GM19025 (cell line): ENCODE measurements at regions not wholly inside any gene's neighbourhood (a gene's known extent, or its start where the extent isn't known, plus 50 kb on each side); places are given as distances from the start of the nearest gene placed in this dataset.
"Not testable (repeated sequence)": the region's sequence is repeated elsewhere in the genome, so short reads cannot be mapped to it uniquely, and the experiment has no call there.

Source experiments
- ATAC-seq: cut with Tn5 transposase; IDR thresholded peaks from one replicate; pipeline ENCODE4 v1.9.1; 2021; ENCODE audit warnings: mild to moderate bottlenecking, low read depth, moderate library complexity; ENCODE audit not compliant: unreplicated experiment

DNA sequence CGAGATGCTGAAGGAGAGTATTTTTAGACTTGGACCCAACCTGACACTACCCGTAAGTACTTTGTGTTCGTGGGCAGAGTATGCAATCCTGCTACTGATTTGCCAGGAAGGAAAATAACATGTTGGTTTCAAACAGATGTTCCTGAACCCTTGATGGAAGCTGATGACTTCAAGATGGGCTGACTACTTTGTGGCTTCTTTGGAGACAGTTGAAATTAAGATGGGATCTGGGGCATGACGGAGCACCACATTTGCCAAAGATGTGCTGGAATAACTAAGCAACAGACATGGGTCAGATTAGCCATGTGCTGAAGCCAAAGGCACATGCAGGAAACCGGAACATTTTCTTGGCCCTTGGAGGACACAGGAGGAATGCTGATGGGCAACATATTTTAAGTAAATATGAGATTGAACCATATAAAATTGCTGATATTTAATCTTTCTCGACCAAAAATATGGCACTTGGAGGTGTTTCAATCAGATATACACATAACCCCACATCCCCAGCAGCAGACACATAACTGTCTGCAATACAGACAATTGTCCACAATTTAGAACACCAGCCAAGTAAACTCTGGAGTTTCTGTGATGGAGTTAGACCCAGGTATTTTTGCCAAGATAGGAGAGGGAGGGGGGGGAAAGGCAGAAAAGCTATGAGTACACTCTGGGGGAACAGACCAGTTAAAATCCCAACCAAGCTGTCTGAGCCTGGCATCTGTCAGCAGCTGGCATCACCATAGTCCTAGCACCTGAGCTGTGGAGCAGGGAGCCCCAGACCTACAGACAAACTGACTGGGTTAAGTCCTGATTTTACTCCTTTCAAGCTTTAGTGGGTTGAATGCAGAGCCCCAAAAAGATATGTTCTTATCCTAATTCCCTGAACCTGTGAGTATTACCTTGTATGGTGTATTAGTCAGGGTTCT lies 329.4 kb upstream of the CDH5 start:
- no peak for ATAC-seq

DNA sequence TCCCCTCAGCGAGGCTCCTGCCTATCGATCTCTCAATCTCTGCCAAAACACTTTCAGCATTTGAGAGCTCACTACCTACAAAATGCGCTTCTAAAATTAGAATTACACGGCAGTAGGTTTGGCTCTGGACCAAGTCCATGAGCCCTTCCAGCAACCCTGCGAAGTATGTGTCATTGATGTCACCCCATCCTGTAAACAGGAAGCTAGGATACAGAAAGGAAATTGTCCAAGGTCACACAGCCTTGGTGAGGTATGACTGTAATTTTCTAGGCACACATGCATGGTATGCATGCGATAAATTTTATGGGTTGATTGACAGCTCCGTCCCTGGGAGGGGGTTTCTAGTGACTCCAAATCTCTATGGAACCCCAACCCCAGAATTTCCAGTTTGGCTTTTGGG lies 330.3 kb upstream of the CDH5 start:
- no peak for ATAC-seq

DNA sequence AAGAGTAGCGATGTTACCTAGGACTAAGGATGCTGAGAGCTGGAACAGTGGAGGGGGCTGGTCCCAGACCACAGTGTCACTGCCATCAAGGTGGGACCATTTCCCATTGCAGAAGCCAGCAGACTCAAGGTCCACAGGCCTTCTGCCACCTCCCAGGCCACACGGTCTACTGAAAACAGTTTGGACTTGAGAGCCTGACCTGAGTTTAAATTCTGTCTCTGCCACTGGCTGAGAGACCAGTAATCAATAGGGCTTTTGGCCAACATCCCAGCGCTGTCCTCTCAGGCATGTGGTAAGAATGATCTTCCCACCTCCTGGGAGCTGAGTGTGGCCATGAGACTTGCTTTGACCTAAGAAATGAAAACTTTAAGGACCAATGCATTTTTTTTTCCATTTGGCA lies 331.4 kb upstream of the CDH5 start:
- ATAC-seq = no peak

DNA sequence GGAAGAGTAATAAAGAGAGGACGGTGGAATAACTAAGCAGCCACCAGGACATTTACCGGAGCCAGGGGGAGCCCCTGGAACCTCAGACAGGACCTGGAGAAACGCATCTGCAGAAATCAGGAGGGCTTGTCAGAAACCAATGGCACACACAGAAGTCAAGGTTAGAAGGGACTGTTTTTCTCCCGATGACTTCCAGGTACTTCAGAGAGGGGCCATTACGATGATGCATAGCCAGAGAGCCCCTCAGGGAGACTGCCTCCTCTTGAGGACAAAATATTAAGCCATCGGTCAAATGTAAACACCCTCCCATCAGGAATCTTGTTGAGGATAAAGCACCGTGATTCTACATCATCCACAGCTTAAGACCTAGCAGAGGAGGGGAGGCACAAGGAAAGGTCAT lies 333.6 kb upstream of the CDH5 start:
- no peak for ATAC-seq

DNA sequence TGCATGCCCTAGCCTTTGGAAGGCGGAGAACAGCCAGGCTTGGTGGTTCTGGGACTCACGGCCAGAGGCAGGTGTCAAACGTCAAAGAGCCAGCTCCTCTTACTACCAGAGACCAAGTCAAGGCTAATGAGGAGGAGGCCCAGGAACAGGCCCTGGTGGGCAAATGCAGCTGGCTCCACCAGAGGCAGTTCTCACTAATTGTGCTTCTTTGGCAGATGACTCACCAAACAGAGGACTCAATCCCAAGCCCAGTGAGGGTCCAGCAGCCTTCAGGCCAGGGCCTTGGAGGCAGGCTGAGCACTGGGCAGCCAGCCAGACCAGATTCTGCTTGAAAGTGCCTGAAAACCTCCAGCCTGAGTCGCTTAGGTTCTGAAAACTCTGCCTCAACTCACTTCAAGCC lies 336.5 kb upstream of the CDH5 start:
- no peak for ATAC-seq

DNA sequence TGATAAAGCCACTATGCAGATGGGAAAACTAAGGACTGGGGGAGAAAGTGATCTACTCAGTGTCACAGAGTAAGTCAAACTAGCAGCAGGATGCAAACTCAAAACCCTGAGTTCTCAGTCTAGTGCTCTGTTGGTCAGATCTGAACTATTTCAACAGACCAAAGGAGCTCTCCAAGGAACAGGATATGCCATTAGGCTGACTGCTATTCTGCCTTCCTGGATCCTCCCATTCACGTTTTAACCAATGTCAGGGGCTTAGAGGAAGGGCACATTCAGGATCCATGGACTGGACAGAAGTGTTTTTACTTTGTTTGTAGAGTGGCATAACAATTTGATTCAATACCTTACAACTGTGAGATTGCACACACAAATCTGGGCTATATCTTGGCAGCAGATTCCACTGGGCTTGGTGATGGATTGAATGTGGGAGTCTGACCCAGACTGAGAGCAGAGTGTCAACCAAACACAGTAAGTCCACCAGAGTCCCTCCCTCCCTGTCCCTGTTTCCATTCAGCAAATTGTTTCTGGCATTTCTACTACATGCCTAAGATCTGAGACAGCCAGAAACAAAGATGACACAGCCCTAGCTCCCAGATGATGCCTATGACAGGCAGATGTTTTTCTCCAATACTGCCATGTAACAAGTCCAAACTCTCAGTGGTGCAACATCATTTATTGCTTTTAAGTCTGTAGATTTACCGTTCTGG lies 337.8 kb upstream of the CDH5 start:
- no peak for ATAC-seq

DNA sequence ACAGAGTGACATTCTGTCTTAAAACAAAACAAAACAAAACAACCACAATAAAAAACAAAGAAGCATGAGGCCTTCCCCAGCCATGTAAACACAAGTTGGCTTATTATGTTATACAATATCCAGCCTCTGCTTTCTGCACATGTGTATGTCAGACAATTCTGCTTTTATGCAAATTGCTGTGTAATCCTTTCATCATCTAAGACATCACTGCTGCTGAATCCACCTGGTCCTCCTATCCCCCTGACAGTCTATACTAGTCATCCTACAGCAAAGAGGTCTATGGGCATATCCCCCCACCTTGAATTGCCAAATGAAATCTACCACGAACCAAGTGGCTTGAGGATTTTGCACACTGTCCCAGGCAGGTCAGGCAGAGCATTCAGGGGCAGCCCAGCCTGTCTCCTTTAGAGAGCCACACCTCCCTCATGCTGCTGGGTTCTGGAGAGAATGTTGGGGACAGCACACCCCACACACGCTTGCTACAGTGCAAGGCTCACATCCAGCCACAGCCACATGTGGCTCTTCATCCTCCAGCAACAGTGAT lies 339.6 kb upstream of the CDH5 start:
- no peak for ATAC-seq

DNA sequence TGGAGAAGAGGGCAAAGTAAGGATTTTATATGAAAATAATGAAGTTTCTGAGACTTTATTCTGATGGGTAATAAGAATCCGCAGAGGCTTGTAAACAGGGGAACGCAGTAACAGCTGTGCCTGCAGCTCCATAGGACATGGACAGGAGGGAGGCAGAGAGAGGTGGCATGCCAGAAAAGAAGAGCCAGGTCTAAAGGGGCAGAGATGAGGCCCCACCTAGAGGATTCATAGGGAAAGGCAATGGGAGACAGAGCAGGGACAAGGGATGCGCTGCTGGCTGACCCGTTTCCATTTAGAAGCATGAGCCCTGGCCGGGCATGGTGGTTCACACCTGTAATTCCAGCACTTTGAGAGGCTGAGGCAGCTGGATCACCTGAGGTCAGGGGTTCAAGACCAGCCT lies 340.3 kb upstream of the CDH5 start:
- no peak for ATAC-seq

DNA sequence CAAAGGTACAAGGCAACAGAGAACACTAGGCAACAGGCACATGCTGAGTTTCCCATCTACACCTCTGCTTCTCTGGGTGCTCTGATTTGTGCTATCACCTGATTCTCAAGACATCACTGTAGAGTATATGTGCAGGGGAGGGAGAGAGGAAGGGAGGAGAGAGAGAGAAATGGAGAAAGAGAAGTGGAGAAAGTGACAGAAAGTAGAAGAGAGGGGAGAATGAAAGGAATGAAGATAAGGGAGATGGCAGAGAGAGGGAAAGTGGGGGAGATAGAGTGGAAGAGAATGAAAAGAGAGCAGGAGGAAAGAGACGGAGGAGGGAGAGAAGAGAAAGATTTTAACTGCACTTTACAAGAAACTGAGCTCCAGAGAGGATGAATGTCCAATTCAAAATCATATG lies 340.7 kb upstream of the CDH5 start:
- no peak for ATAC-seq

DNA sequence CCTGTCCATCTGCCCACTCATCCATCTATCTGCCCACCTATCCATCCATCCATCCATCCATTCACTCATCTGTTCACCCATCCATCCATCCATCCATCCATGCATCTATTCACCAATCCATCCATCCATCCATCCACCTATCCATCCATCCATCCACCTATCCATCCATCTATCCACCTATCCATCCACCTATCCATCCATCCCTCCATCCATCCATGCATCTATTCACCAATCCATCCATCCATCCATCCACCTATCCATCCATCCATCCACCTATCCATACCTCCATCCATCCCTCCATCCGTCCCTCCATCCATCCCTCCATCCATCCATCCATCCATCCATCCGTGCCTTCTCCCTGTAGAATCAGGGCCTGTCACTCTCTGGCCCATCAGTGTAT lies 341.9 kb upstream of the CDH5 start:
- not testable (repeated sequence) for ATAC-seq

DNA sequence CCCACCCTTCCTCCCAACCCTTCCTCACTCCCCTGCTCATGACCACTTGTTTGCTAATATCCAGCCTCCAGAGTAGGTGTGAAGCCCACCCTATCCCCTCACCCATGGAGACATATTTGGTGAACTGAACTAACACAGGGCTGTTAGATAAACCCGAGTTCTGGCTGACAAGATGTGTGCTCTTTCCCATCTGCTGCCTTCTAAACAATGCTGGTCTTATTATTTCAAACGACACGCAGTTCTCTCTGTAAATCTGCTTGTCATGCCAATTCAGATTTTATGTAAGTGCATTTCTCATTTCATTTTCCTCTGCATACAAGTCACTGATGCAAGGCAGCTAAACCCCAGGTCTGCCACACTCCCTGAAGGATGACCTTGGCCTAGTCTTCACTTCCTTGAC lies 343.0 kb upstream of the CDH5 start:
- ATAC-seq = no peak

DNA sequence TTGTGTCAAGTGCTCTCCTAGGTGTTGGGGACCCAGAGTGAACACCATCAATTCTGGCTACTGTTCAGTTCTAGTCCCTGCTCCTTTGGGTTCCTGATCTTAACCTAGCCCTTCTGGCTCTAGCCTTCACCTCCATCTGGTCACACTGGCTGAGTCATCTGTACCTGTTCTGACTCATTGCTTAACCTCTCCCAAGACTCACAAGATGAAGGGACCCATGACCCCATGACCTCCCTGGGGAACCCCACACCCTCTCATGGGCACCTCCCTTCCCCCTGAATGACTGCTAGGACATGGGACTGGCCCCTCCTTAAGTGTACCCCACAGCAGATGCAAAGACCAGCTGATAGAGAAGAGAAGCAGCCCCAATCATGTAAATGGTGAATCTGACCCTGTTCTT lies 345.8 kb upstream of the CDH5 start:
- ATAC-seq = peak; percentile 83

DNA sequence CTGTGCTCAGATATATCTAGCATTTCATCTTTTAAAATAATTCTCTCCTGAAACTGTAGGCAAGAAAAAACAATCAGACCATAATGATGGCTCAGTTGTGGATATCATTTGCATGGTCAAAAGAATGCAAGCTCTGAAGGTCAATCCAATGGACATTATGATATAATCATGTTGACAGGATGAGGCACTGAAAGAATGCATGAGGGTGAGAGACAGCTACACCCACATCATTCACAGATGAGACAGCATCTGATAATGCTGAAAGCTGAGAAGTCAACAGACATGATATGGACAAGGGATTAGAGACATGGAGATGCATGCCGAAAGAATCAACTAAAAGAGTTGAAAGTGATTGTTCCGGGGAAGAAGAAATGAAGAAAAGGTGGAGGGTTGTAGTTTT lies 346.4 kb upstream of the CDH5 start:
- ATAC-seq = no peak

DNA sequence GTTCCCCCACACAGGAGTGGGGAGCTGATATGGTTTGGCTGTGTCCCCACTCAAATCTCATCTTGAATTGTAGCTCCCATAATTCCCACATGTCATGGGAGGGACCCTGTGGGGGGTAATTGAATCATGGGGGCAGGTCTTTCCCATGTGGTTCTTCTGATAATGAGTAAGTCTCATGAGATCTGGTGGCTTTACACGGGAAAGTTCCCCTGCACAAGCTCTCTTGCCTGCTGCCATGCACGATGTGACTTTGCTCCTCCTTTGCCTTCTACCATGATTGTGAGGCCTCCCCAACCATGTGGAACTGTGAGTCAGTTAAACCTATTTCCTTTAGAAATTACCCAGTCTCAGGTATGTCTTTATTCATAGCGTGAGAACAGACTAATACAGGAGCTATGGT lies 347.0 kb upstream of the CDH5 start:
- not testable (repeated sequence) for ATAC-seq

DNA sequence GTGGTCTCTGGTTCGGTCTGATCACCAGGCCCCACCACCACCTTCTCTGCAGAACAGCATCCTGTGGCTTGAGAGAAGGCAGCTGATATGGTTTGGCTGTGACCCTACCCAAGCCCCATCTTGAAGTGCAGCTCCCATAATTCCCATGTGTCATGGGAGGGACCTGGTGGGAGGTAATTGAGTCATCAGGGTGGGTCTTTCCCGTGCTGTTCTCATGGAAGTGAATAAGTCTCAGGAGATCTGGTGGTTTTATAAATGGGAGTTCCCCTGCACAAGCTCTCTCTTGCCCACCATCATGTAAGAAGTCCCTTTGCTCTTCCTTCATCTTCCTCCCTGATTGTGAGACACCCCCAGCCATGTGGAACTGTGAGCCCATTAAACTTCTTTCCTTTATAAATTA lies 352.3 kb upstream of the CDH5 start:
- ATAC-seq = no peak

DNA sequence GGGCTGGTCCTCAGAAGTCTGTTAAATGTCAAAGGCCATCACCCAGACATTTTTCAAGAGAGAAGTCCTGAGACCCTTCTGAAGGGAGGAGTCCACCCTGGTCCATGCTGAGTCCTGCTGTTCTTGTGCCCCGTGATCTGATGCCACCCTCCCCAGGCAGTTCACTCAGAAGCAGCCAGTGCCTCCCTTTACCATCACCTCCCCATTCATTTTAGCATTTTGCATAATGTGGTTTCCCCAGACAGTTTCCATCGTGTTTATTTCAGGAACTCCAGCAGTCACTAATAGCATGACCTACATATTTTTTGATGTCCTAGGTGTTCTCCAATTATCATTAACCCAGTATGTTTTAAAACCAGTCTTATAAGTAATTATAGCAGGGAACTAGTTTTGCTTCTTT lies 353.0 kb upstream of the CDH5 start:
- no peak for ATAC-seq

DNA sequence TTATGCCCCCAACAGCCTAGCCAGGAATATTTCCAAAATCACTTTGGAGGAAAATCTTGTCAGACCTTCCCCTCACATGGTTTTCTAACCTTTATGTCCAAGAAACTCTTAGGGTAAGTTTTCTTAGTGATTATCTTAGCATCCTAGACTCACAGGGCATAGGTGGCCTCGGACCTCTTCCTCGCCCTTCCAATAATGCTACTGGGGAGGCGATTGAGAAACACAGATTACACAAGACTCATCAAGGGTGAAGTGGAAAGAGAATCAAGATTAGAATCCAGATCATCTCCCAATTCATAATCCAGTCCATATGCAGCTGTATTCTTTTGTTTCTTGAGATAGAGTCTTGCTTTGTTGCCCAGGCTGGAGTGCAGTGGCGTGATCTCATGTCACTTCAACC lies 358.4 kb upstream of the CDH5 start:
- ATAC-seq = no peak

DNA sequence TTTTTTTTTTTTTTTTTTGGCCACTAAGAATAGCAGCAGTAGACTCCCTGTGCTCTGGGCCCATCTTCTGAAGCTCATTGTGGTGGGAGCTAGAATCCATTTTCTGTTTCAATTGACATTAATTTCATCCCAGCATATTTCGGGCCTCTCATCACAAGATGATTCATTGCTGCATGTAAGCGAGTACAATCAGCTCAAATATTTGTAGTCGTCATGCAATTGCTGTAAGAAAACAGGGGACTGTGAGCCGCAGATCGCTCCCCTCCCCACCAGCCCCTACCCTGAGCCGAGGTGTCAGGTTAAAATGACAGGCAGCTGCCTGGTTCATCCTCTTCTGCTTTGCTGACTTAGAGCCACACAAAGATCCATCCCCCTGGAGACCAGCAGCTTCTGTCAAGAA lies 358.8 kb upstream of the CDH5 start:
- no peak for ATAC-seq

DNA sequence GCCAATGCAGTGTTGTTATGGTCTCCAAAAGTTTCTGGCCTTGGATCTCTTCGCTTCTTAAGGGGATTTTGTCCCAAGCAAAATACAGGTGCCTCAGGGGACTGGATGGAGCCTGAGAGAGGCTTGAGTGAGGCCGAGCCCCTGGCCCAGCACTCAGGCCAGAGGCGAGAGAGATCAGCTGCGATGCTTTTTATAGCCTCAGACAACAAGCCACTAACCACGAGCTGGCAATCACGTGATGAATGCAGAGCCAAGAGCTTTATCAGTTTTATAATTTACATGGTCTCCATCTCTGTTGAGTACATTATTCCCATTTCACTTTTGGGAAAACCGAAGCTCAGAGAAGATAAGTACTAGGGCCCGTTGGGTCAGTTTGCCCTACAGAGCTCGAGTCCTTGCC lies 360.0 kb upstream of the CDH5 start:
- ATAC-seq = no peak

DNA sequence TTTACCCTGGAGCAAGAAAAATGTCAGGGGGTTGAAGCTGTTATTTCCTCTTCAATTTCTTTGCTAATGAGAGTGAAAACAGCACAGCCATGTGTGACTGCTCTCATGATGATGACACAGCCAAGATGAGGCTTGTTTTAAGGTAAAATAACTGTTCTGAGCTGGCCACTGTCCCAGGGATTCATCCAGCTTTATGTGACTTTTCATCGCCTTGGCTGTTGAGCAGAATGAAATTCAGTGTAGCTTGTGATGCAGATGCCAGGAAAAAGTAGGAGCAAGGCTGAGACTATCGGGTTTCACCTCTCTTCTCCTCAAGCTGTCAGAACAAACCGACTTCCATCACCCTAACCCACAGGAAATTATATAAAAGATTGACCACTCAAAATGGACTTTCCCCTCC lies 361.8 kb upstream of the CDH5 start:
- ATAC-seq = no peak

DNA sequence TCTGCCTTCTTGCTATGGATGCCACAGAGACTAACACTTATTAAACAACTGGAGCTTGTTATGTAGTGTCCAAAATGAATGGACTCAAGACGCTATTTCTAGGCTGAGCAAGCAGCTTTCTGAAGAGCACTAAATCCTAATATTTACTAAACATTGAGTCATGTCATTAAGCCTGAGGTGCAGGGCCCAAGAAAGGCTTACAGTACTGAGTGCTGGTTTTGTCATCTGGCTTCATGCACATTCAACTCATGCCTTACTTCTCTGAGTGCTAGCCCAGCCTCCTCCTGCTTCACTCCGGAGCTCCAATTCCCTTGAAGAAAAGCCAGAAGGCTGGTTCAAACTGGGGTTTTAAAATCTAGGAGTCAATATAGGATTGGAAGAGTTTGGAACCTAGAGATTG lies 363.3 kb upstream of the CDH5 start:
- no peak for ATAC-seq

DNA sequence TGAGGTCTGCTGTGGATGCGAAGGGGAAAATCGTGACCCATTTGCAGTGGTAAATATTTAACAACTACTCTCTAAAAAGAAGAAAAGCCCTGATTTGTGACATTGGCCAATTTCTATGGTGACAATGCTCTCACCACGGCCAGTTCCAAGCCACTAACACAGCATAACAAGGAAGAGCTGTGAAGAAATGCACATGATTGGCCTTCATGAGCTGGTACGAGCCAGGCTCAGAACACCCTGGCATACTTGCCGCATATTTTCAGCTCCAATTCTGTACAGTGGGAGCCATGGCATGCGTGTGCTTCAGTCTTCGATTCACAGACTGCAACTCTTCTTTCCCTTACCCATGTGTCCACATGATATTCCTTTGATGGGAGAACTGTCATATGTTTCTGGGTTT lies 363.9 kb upstream of the CDH5 start:
- no peak for ATAC-seq
